ENCODE measurements at regions not wholly inside any gene's neighbourhood (a gene's known extent, or its start where the extent isn't known, plus 50 kb on each side); places are given as distances from the start of the nearest gene placed in this dataset.

DNA sequence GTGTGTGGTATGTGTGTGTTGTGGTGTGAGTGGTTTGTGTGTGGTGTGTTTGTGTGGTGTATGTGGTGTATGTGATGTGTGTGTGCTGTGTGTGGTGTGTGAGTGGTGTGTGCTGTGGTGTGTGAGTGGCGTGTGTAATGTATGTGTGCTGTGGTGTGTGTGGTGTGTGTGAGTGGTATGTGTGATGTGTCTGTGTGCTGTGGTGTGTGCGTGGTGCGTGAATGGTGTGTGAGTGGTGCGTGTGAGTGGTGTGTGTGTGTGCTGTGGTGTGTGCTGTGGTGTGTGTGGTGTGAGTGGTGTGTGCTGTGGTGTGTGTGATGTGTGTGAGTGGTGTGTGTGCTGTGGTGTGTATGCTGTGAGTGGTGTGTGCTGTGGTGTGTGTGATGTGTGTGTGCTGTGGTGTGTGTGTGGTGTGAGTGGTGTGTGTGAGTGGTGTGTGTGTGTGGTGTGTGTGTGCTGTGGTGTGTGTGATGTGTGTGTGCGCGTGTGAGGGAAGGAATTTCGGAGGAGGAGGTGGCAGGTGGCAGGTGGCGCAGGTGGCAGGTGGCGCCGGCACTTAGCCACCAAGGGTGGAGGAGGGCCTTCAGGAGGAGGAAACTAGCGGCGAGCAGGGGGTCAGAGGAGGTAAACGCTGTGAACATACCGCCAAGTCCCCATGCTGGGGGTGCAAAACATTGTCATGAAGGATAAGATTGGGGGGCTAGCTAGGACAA lies 191.8 kb downstream of the MELK start:
- DNase-seq = peak; percentile 58

DNA sequence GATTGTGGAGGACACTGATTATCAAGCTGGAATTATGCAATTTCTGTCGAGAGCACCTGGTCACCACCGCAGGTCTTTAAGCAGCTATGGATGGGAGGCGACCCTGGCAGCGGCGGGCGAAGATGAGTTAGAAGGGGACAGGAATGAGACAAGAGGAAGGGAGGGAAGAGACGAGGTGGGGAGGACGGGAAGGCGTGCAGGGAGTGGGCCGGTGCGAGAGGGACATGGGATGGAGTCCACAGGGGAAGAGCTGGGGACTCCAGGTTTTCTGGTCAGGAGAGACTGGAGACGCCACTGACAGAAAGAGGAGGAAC lies 192.3 kb downstream of the MELK start:
- DNase-seq = peak; percentile 58

DNA sequence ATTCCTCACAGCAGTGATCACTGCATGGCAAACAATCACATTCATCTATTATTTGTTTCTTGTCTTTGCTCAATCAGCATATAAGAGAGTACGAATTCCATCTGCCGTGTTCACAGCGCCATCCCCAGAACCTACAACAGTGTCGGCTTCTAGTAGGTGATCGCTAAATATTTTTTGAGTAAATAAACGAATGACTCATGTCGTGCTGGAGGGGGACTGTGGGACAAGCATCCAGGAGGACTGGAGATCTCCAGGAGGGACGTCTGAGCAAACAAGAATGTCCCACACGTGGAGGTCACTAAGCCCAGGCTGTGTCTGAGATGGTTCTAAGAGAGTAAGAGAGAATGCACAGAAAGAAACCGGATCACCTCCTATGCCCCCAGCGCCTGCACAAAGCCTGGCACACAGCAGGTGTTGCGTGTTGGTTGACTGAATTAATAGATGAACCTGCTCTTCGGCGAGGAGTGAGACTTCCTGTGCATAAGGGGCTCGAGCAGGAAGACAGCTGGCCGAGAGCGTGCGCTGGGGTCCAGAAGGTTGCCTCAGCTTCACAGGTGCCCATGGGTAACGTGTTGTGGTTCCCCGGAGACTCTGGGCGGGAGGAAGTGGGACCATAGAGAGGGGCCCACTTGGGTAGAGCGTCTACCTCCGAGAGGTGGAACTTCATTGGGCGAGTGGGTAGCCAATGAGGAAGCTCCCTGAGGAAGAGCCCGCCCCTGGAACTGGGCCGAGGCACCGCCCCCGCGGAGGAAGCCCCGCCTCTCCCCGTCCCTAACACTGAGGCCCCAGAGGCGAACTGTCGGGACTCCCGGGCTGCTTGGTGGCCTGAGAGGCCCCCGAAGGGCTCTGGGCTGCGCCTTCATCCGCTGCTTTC lies 193.0 kb downstream of the MELK start:
- peak; percentile 69 for DNase-seq

DNA sequence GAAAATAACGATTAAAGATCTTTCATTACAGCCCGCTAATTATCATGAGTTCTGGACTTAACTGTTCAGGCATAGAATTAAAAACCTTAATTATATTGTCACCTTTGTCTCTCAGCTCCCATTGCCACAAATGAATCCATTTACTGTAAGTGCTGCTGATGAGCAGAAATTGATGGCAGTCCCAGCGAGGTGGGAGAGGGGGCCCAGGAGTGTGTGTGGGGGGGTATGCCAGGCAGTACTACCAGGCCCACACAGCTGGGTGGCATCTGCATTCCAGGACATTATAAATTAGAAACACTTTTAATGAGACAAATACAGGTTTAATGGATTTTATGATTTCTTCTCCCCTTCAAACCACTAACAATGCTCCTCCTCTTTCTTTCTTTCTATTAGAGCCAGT lies 196.0 kb downstream of the MELK start:
- no peak for DNase-seq

DNA sequence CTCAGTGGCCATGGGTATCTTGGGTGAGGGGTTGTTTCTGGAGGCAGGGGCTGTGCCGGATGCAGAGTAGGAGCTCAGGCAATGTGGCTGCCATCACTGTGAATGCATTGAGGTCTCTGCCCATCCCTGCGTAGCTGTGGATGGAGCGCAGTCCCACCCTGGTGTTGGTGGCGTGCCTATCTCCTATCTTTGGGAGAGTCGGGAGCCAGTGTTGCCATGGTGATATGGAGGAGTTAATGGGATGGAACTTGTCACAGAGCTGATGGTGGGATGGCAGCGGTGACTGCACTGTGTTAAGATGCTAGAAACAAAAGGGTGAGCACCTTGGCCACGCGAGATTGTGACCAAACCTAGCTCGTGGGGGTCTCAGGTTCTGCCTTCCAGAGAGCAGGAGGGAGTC lies 197.3 kb downstream of the MELK start:
- DNase-seq = no peak

DNA sequence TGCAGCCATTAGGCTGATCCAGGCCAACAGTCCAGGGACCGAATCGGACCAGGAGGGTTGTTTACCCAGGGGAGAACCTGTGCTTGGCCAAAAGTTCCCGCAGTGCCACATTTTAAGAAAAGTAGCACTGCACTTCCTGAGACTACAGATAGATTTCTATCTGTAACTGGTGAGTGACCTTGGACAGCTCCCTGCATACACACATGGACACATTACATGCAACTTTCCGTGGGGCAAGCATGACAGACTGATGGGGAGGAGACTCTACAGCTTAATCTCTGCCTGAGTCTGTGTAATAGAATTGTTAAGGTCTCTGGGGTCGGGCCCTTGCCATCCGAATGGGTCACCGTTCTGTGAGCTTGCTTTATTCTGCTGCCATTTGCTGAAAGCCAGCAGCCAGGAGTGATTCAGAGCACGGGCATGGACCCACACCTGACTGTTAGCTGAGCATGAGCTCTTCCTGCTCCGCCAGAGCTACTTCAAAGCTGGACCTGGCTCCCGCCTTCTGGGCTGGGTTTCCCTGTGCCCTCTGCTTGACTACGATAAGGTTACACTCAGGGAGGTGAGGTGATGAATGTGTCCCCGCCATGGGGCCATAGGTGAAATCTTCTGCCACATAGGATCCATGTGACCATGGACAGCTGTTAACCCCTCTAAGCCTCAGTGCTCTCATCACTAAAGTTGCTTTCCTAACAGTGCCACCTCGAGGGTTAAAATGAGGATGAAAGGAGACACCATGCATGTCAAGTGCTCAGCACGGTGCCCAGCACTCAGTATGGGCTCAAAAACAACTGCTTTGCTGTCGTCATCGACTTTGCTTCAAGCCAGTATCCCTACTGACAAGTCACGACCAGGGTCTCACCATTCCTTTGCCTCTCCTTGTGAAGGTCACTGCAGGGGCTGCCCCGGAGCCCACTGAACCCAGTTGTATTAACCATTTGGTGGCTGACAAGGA lies 200.0 kb downstream of the MELK start:
- DNase-seq = no peak

DNA sequence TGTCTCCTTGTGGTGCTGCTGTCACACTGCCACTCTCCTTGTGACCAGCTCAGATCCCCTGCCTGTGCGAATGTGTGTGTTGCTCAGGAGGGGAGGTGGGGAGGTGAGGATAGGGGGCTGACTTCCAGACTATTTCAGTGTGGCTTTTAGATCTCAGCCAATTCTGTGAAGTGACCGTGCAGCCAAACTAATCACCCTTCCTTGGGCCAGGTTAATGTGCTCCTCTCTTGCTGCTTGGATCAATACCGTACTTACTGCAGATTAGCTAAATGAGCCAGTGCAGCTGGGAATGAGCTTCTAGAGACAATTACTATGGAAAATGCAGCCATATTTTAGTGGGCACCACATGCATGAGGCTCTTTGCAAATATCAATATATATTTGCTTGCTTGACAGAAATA lies 206.0 kb downstream of the MELK start:
- no peak for DNase-seq

DNA sequence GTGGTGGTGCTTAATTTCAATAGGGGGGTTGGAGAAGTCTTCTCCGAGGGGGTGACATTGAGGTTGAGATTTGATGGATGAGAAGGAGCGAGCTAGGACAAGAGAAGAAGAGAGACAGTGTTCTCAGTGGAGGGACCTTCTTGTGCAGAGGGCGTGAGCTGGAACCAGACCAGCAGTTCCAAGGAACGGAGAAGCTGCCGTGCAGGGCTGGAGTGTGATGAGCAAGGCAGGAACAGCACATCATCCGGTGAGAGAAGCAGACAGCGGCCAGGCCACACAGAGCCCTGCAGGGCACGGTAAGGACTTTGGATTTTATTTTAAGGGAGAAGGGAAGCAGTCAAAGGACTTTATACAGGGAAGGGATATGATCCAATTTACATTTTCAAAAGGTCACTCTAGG lies 206.9 kb downstream of the MELK start:
- no peak for DNase-seq

DNA sequence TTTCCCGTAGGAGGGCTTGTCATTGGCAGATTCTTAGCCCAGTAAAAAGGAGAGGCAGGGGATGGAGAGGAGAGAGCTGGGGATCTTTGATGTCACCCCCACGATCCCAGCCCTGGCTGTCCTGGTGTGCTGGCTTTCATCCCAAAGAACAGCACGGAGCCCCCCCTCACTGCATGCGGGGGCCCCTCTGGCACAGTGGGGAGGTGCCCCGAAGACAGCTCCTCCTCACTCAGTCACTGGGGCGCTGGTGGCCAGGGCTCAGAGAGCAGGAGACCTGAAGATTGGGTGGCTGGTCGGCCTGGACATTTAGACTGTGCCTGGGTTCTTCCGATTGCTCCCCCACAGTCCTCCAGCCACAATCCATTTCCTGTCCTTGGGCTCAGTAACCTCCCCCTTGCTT lies 207.5 kb downstream of the MELK start:
- DNase-seq = no peak

DNA sequence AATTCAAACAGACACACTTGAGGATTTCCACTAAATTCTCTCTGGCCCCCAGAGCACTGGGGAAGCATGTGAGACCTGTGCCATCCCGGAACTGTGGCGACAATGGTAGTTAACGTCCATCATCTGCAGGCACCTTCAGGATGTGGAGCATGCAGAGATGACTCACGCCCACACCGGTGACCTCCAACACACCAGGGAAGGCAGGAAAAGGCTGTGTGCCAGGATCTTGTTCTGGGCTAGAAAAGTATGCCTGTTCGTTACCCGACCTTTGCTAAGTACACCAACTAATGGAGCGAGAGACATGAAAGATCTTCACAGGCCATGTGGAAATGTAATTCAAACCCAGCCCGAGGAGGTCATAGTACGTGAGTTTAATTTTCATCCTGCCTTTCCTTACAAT lies 208.8 kb downstream of the MELK start:
- DNase-seq = no peak
